Caki2 (cell line): ENCODE measurements at regions not wholly inside any gene's neighbourhood (a gene's known extent, or its start where the extent isn't known, plus 50 kb on each side); places are given as distances from the start of the nearest gene placed in this dataset.
"Not testable (repeated sequence)": the region's sequence is repeated elsewhere in the genome, so short reads cannot be mapped to it uniquely, and the experiment has no call there.

Experiments
- DNase-seq: peaks from one replicate; pipeline ENCODE4 v3.0.0-alpha.2; 2015; ENCODE audit warnings: low read depth
- in situ Hi-C: cut with HindIII; loops from 2 replicates; pipeline ENCODE4 v1.10.0; 2016; ENCODE audit warnings: low sequenced_read_pairs, low pct_unique_long_range_greater_than_20kb, mixed read lengths

DNA sequence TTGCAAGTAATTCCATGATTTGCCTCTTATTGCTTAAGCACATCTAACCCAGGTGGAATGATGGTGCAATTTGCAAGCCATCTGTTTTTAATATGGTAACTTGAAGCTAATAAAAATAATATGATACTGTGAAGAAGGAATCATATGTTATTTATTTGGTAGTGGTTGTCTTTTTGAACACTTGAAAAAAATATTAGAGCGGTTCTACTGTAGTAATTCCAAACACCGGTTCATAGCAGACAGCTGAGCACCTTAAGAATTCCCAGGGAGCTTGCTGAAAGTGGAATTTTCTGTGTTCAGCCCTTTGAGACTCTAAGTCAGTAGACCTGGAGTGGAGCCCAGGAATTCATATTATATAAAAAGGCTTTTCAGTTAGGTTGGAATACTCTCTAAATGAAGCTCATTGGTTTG is 687.4 kb downstream of the EDEM1 start:
- in situ Hi-C loops: no loop called here
- DNase-seq: no peak

DNA sequence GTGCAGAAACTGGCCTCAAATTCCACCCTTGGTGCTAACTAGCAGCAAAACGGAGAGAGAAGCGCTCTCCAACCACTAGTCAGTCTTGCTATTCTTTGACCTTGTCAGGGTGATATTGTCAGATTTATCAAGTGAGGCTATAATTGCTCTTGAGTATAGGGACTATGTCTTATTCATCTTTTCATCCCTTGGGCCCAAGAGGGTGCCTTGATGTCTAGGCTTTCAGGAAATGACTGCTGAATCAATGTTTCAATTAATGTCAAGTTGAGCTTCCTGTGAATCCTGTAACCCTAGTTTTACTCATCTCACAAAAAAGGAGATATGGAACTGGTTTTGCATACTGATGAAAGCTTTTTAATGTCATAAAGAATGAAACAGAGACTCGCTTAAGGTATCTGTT is 701.3 kb downstream of the EDEM1 start:
- DNase-seq: no peak
- in situ Hi-C loops: no loop called here

DNA sequence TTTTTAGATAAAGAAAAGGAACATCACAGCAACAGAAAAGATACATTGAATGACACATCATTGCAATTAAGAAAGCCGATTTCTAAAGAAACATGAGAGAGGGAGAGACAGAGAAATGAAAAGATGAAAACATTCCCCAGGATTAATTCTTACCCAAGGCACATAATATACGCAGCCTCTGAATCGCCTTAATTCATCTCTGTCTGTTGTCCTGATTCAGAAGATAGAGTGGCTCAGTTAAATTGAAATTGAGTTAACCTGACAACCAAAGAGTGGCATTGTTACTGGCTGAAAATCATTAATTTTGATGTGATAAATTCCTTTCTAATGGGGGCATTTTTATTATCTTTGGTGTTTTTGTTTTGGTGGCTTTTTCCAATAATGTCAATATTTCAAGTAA is 701.9 kb downstream of the EDEM1 start:
- no peak for DNase-seq
- in situ Hi-C loops: no loop called here

DNA sequence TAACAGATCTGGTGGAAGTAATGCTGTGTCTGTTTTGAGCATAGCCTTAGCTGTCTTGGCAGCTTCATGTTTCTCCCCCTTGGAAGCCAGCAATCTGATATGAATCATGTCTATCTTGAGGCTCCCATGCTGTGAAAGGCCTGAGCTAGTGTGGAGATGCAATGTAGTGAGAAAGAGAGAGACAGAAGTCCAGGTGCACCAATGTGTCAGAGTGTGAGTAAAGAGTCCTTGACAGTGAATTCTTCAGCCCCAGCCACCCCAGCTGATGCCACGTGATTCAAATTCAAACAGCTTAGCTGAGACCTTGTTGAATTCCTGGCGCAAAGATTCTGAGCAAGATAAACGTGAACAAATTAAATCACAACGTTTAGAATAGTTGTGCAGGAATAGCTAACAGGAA is 704.2 kb downstream of the EDEM1 start:
- DNase-seq: no peak
- in situ Hi-C loops: no loop called here

DNA sequence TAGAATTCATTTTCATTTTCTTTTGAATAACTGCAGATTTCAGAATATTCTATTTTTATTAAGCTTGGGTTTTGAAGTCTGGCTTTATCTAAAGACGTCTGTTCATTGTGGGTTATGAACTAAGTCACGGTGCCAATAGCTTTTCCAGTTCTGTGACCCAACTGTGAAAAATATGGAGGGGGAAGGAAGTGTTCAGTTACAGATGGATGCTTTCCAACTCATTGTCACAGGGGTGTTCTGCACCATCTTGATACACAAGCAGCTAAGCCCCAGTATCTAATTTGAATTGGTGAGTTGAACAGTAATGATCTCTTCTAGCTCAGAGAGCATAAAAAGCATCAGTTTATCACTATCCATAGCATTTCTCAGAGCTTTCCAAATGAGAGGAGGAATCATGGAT is 710.6 kb downstream of the EDEM1 start:
- DNase-seq: no peak
- in situ Hi-C loops: no loop called here

DNA sequence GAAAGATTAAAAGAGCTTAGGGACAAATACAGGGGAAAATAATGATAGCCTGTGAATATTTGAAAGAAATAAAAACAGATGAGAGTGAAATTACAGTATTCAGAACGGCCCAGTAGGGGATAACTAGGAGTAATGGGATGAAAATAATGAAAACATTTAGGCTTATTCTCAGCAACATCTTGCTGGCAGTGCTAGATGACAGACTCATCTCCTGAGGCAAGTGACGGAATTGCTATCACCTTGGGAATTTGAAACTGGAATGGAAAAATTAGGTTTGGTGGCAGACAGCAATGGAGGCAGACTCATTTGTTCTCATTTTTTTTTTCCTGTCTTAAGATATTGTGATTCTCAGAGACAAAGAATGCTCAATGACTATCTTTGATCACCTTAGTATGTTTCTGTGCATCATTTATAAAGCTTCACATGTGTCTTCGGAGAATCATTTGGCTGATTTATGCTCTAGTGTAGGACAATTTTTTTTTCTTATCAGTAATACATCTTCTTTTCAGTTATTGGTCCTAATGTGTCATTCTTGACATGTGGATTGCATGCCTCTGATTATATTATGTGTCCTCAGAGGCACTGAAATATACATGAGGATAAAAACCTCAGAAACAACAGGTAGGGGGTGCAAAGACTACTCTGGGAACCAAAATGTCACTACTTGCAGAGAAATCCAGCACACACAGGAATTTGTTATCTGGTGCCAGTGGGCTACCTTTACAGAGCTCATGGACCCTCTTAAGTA is 711.7 kb downstream of the EDEM1 start:
- no peak for DNase-seq

DNA sequence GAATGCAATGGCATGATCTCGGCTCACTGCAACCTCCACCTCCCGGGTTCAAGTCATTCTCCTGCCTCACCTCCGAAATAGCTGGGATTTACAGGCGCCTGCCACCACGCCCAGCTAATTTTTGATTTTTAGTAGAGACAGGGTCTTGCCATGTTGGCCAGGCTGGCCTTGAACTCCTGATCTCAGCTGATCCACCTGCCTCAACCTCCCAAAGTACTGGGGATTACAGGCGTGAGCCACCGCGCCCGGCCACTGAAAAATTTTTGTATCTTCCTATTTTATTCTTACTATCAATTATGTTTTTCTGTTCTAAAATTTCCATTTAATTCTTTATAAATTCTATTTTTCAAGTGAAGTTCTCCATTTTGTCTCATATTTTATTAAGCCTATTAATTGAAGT is 730.4 kb downstream of the EDEM1 start:
- in situ Hi-C loops: no loop called here
- no peak for DNase-seq

More for the DNA sequence above, 711.7 kb downstream of the EDEM1 start:
- in situ Hi-C loops: no loop called here

DNA sequence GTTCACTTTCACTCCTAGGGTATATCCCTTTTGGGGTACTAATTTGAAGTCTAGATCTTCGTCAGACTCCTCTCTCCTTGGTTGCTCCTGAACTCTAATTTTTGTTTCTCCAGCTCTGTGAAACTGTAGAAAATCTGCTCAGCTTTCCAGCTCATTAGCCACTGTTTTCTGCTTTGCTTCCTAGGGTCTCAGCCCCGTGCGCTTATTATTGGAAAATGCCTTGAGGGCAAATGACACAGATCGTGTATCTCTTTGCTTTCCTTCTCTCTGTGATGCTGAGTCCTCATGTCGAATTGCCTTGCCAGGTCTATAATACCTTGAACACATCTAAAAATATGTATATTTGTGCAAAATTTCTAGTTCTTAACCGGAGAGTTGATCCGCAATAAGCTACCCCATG is 731.1 kb downstream of the EDEM1 start:
- no peak for DNase-seq
- in situ Hi-C loops: no loop called here

DNA sequence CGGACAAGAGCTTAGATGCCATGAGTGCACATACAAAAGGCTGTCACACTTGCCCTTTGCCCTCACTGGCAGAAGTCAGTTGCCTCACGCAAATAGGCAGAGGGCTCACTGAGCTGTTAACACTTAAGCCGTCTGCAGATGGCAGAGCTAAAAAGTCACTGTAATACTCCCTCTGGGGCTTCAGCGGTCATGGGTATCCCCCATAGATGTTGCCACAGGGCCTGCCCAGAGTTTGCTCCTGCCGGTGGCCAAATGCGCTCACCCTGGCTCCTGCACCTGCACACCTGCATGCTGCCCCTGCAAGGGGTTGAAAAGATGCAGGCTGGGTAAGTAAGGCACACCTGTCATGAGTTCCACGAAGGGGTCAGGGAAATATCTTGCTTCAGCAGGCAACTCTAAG is 741.5 kb downstream of the EDEM1 start:
- in situ Hi-C loops: no loop called here
- no peak for DNase-seq

DNA sequence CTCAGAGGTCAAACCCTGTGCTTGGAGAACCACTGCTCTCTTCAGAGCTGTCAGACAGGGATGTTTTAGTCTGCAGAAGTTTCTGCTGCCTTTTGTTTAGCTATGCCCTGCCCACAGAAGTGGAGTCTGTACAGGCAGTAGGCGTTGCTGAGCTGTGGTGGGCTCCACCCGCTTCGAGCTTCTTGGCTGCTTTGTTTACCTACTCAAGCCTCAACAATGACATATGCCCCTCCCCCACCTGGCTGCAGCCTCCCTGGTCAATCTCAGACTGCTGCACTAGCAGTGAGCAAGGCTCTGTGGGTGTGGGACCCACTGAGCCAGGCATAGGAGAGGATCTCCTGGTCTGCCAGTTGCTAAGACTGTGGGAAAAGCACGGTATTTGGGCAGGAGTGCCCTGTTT is 756.6 kb downstream of the EDEM1 start:
- DNase-seq, in situ Hi-C loops: not testable (repeated sequence)

DNA sequence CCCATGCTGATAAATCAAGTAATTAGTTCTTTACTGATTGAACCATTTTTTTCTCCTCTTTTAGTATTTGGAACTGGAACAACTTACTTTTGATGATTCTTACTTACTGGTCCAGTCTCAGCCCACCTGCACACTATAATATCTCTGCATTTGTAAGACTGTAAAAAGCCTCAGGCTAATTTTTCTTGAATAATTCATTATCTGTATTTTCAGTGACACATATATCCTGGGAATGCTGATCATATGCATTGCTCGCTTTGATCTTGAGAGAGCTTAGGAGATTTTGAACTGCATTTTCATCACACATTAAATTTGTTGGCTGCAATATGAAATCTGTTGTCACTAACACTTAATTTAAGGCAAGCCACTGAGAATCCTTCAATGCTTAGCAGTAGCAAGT is 760.6 kb downstream of the EDEM1 start:
- in situ Hi-C loops: no loop called here
- no peak for DNase-seq

DNA sequence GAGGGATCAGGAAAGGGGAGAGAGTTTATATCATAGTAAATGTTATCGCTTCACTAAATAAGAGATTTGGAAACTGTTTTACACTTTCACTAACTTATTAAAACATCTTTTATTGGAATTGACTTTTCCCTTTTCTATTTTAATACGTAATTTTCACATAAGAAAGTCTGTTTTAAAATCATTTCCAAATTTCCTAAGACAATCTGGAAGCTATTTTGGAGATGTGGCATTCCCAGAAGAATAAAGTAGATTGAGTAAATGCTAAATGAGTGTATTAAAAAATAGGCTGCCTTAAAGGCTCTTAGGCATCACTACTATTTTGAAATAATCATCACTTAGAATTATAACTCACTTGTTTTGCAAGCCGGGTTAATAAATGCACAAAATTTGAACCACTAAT is 763.5 kb downstream of the EDEM1 start:
- DNase-seq: no peak
- in situ Hi-C loops: no loop called here

DNA sequence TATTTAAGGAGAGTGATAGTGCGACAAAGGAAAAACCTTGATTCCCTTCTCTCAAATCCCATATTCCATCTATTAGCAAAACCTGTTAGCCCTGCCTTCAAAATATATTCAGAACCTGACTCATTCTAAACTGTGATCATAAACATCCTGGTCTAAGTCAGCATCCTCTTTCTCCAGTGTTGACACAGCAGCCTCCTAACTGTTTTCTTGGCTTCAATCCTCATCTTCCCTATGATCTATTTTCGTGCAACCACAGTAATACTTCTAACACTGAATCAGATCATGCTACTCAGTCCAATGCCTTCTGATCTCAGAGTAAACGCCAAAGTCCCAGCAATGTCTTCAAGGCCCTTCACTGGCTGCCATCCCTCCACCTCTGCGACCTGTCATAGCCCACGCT is 785.1 kb downstream of the EDEM1 start:
- in situ Hi-C loops: no loop called here
- no peak for DNase-seq

DNA sequence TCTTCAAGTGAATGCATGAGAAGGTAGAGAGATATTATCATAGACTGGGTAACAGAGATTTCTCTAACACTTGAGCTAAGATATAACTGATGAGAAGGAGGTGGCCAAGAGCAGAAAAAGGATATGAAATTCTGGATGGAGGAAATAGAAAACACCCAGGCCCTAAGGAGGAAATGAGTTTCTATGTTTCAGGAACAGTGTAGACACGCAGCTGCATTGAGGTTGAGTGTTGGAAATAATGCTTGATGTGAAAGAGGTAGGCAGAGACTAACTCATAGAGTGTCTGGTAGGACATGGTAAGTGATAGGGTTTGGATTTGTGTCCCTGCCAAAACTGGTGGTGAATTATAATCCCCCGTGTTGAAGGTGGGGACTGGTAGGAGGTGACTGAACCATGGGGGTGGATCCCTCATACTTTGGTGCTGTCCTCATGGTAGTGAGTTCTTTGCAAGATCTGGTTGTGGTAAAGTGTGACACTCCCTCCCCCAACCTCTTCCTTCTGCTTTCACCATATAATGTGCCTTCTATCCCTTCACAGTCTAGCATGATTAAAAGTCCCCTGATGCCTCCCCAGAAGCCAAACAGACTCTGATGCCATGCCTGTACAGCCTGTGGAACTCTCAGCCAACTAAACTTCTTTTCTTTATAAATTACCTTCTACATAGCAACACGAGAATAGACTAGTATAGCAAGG is 787.3 kb downstream of the EDEM1 start:
- DNase-seq: no peak
- in situ Hi-C loops: no loop called here

DNA sequence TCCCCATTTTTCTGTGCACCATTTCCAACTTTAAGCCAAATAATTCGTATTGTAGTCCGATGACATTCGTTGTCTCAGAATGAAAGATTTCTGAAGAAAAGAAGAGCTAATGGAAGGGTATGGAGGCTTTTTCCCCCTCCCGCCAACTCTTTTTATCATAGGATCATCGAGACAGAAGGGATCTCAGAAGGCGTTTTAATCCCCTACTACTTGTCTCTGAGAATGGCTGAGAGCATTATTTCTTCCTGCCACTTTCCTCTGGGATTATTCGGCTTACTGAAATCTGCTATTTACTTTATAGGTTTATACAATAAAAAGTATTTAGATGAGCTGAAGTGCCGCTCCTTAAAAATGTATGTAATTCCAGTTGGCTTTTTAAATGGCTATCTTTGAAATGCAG is 789.8 kb downstream of the EDEM1 start:
- in situ Hi-C loops: no loop called here
- no peak for DNase-seq

DNA sequence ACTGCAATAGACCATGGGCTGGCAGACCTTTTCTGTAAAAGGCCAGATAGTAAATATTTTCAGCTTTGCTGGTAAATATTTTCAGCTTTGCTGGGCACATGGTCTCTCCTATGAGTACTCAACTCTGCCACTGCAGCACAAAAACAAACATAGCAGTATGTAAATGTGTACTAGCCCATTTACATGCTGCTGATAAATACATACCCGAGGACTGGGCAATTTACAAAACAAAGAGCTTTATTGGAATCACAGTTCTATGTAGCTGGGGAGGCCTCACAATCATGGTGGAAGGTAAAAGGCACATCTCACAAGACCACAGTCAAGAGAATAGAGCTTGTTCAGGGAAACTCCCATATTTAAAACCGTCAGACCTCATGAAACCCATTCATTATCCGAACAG is 793.0 kb downstream of the EDEM1 start:
- no peak for DNase-seq
- in situ Hi-C loops: no loop called here

DNA sequence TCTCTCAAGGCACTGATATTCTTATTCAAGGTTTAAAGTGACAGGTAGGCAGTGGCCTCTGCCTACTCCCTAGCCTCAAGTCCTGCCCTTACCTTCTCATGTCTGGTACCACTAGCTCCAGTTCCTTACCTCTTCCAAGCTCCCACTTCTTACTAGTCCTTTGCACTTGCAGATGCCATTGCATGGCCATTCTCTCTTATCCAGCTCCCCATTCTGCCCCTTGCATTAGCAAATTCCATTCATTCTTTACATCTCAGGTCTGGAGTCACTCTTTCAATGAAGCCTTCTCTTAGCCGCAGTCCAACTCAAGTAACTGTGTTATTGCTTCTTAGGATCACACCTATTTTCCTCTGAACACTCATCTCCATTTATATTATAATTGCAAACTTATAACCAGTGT is 807.1 kb downstream of the EDEM1 start:
- no peak for DNase-seq
- in situ Hi-C loops: no loop called here

DNA sequence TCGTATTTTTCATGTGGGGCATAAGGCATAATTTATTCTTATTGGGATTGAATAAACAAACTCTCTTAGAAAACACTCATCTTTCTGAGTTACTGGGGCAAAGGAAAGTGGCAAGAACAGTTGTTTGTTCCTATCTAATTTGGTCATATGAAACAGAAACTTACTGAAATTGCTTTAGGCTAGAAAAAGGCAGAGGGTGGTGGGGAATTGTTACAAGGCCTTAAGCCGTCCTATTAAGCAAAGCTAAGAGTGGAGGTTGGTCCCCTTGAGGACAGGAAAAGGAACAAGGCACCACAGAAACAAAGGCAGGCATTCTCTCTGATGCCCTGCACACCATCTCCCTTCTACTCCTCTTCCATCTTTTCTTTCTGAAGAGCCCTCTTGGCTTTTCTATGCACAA is 830.9 kb downstream of the EDEM1 start:
- no peak for DNase-seq
- in situ Hi-C loops: no loop called here

DNA sequence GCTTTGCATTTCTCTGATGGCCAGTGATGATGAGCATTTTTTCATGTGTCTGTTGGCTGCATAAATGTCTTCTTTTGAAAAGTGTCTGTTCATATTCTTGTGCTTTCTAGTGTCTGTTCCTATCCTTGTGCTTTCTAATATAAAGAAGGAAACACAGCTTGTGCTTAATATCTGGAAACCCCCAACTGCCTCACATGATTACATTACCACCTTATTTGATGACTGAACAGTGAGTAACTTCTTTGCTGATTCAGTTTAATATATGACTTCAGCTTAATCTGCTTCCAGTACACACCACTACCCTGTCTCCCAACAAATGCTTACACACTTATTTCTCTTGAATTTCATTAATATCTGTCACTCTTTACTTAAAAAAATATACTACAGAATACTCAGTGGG is 835.1 kb downstream of the EDEM1 start:
- DNase-seq: peak; percentile 0
- in situ Hi-C loops: no loop called here

DNA sequence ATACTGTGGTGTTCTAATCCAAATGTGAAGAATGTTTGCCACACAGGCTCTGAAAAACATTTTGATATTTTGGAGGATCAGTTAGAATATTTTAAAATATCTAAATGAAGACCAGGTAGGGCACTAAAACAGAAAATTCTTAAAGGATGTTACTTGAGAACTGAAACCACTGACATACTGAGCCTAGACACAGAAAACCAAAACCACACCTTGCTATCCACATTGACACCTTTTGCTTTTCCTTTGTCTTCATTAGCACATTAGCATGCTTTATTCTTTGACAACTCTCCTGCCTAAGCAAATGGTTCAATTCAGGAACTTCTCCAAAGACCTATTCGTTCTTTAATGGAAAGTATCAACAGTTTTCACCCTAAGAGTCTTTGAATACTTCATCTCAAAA is 835.9 kb upstream of the GRM7 start:
- in situ Hi-C loops: no loop called here
- DNase-seq: no peak
